Osteocyte (in vitro differentiated cells): ENCODE measurements at regions not wholly inside any gene's neighbourhood (a gene's known extent, or its start where the extent isn't known, plus 50 kb on each side); places are given as distances from the start of the nearest gene placed in this dataset.
A peak's percentile ranks its signal among the peaks of the same experiment; 100 is the strongest.
"Not testable (repeated sequence)": the region's sequence is repeated elsewhere in the genome, so short reads cannot be mapped to it uniquely, and the experiment has no call there.

Source experiments
- DNase-seq: peaks from one replicate; pipeline ENCODE4 v3.0.0; 2021; ENCODE audit warnings: mixed read lengths; ENCODE audit not compliant: unreplicated experiment; ENCODE audit errors: extremely low spot score
- H3K27ac Mint-ChIP-seq: one replicate; pipeline ENCODE4 v1.8.0; 2021; ENCODE audit warnings: mild to moderate bottlenecking, mixed read lengths; ENCODE audit not compliant: unreplicated experiment
- H3K27me3 Mint-ChIP-seq: one replicate; pipeline ENCODE4 v1.8.0; 2021; ENCODE audit warnings: mixed read lengths; ENCODE audit not compliant: unreplicated experiment
- H3K36me3 Mint-ChIP-seq: one replicate; pipeline ENCODE4 v1.8.0; 2021; ENCODE audit warnings: mixed read lengths; ENCODE audit not compliant: unreplicated experiment
- H3K4me1 Mint-ChIP-seq: one replicate; pipeline ENCODE4 v1.8.0; 2021; ENCODE audit warnings: mixed read lengths; ENCODE audit not compliant: unreplicated experiment
- H3K4me3 Mint-ChIP-seq: one replicate; pipeline ENCODE4 v1.8.0; 2021; ENCODE audit warnings: mild to moderate bottlenecking, moderate library complexity, mixed read lengths; ENCODE audit not compliant: unreplicated experiment
- H3K9me3 Mint-ChIP-seq: one replicate; pipeline ENCODE4 v1.8.0; 2021; ENCODE audit warnings: mixed read lengths; ENCODE audit not compliant: unreplicated experiment
- CTCF ChIP-seq: fragments of 200-600 bp; sonication (generic); IDR thresholded peaks from 2 replicates; pipeline ENCODE4 v1.5.0; 2021; ENCODE audit warnings: antibody characterized with exemption, mild to moderate bottlenecking, moderate library complexity

DNA sequence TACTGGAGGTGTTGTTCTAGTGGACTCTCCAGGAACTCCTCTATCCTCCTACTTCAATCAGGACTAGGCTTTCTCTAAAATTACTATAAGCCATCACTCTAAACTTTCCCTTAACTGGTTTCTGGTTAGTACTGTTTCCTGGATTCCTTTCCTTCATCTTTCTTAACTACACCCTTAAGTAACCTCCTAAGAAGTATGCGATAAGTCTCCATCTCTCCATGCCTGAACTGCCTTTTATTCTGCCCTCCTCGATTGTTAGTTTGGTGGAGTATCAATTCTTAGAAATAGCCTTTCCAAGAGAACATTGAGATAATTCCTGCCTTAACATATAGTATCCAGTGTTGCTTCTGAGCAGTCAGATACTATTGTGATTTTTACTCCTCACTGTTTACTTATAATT is 162.9 kb upstream of the PDE4B start:
- H3K27me3 Mint-ChIP-seq = no peaks in the 10 kb centered on the region
- DNase-seq = no peak

GRCh38 chr1:65630855-65631254 is 161.8 kb upstream of the PDE4B start:
- H3K4me3 Mint-ChIP-seq = no peak overlapping the region
- no peak for DNase-seq
- no peaks in the 10 kb centered on the region for H3K9me3 Mint-ChIP-seq

More for the DNA sequence above, 162.9 kb upstream of the PDE4B start:
- Mint-ChIP-seq H3K27ac (no peak overlapping the region), H3K4me1 (peaks cover 15% of the 10 kb centered on the region), H3K36me3 (peaks cover 2% of the 10 kb centered on the region), H3K9me3 (no peaks in the 10 kb centered on the region), H3K4me3 (no peak overlapping the region)
- TF ChIP-seq CTCF = no peak

GRCh38 chr1:65632235-65632634 is 160.5 kb upstream of the PDE4B start:
- H3K4me3 Mint-ChIP-seq = no peak overlapping the region
- no peak for DNase-seq
- H3K27me3 Mint-ChIP-seq = no peaks in the 10 kb centered on the region
- peaks cover 5% of the 10 kb centered on the region for H3K36me3 Mint-ChIP-seq
- H3K9me3 Mint-ChIP-seq = no peaks in the 10 kb centered on the region
- no peak for TF ChIP-seq CTCF
- H3K4me1 Mint-ChIP-seq = peaks cover 15% of the 10 kb centered on the region
- H3K27ac Mint-ChIP-seq = no peak overlapping the region

More at GRCh38 chr1:65630855-65631254, 161.8 kb upstream of the PDE4B start:
- TF ChIP-seq CTCF = no peak
- H3K36me3 Mint-ChIP-seq = peaks cover 2% of the 10 kb centered on the region
- peaks cover 15% of the 10 kb centered on the region for H3K4me1 Mint-ChIP-seq
- H3K27me3 Mint-ChIP-seq = no peaks in the 10 kb centered on the region
- H3K27ac Mint-ChIP-seq = peak overlapping the region; percentile 53

DNA sequence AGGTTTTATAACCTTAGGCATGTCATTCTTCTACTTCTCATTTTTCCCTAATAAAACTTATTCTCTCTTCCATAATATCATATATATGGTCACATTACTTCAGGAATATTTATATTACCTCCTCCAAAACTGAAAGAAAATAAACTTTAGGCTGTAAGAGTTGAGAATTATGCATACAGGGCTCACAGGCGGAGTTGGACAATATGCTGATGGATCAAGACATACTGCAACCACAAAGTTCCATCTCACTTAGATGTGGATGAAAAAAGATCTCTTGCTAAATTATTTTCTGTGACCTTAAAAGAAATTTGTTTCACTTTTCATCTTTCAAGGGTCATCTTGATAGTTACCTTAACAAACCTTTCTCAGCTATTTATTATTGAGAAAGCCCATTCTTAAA is 152.6 kb upstream of the PDE4B start:
- peaks cover 19% of the 10 kb centered on the region for H3K27me3 Mint-ChIP-seq
- DNase-seq = no peak
- H3K27ac Mint-ChIP-seq = no peak overlapping the region
- no peak for TF ChIP-seq CTCF
- H3K9me3 Mint-ChIP-seq = no peaks in the 10 kb centered on the region
- peaks cover 5% of the 10 kb centered on the region for H3K36me3 Mint-ChIP-seq
- H3K4me3 Mint-ChIP-seq = no peak overlapping the region
- peaks cover 1% of the 10 kb centered on the region for H3K4me1 Mint-ChIP-seq

DNA sequence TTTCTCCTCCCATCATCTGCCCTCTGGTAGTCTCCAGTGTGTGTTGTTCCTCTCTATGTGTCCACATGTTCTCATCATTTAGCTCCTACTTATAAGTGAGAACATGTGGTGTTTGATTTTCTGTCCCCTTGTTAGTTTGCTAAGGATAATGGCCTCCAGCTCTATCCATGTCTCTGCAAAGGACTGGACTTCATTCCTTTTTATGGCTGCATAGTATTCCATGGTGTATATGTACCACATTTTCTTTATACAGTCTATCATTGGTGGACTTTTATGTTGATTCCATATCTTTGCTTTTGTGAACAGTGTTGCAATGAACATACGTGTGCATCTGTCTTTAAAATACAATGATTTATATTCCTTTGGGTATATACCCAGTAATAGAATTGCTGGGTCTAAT is 143.5 kb upstream of the PDE4B start:
- not testable (repeated sequence) for H3K4me3 Mint-ChIP-seq, H3K36me3 Mint-ChIP-seq, DNase-seq, H3K27ac Mint-ChIP-seq, H3K4me1 Mint-ChIP-seq
- H3K27me3 Mint-ChIP-seq = peaks cover 17% of the 10 kb centered on the region
- H3K9me3 Mint-ChIP-seq = peaks cover 25% of the 10 kb centered on the region

DNA sequence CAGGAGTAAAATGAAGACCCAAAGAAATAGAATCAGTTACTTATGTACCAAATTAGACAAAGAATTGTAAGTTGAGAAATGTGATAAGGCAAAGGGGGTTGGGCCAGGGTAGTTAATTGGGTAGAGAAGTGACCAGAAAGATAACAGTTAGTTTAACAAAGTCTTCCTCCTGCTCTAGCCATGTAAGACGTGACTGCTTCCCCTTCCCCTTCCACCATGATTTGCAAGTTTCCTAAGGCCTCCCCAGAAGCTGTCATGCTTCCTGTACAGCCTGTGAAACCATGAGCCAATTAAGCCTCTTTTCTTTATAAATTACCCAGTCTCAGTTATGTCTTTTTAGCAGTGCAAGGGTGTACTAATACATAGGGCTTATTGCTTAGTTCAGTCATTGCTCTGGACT is 142.0 kb upstream of the PDE4B start:
- no peaks in the 10 kb centered on the region for H3K36me3 Mint-ChIP-seq
- no peak overlapping the region for H3K4me3 Mint-ChIP-seq
- H3K27me3 Mint-ChIP-seq = peaks cover 29% of the 10 kb centered on the region
- peaks cover 25% of the 10 kb centered on the region for H3K9me3 Mint-ChIP-seq
- H3K4me1 Mint-ChIP-seq = no peaks in the 10 kb centered on the region
- DNase-seq = no peak
- TF ChIP-seq CTCF = no peak
- no peak overlapping the region for H3K27ac Mint-ChIP-seq

DNA sequence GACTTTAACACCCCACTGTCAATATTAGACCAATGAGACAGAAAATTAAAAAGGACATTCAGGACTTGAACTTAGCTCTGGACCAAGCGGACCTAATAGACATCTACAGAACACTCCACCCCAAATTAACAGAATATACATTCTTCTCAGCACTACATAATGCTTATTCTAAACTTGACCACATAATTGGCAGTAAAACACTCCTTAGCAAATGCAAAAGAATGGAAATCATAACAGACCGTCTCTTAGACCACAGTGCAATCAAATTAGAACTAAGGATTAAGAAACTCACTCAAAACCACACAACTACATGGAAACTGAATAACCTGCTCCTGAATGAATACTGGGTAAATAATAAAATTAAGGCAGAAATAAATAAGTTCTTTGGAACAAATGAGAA is 138.2 kb upstream of the PDE4B start:
- DNase-seq, H3K27ac Mint-ChIP-seq, H3K4me1 Mint-ChIP-seq, H3K9me3 Mint-ChIP-seq, H3K36me3 Mint-ChIP-seq, H3K4me3 Mint-ChIP-seq: not testable (repeated sequence)
- peaks cover 43% of the 10 kb centered on the region for H3K27me3 Mint-ChIP-seq

- peaks cover 67% of the 10 kb centered on the region for H3K27me3 Mint-ChIP-seq
- not testable (repeated sequence) for H3K4me3 Mint-ChIP-seq, H3K4me1 Mint-ChIP-seq, DNase-seq, H3K27ac Mint-ChIP-seq, H3K36me3 Mint-ChIP-seq
- H3K9me3 Mint-ChIP-seq = peaks cover 12% of the 10 kb centered on the region
Observed at GRCh38 chr1:65657609-65658008, 135.1 kb upstream of the PDE4B start.
